GM12864 (cell line): ENCODE measurements at regions not wholly inside any gene's neighbourhood (a gene's known extent, or its start where the extent isn't known, plus 50 kb on each side); places are given as distances from the start of the nearest gene placed in this dataset.

Source experiments
- DNase-seq: peaks from one replicate; pipeline ENCODE4 v3.0.0-alpha.2; 2011; ENCODE audit warnings: low read depth
- H3K4me3 ChIP-seq: 2 replicates; pipeline ENCODE4 v1.5.1; 2011; ENCODE audit warnings: mild to moderate bottlenecking, low read depth, low read length, control low read depth
- TF ChIP-seq, protein P1 (sequence below): IDR thresholded peaks from 2 replicates; pipeline ENCODE4 v1.5.1; 2011; ENCODE audit warnings: low read depth, mild to moderate bottlenecking, moderate library complexity, low read length, control low read depth, inconsistent platforms; ENCODE audit errors: missing control alignments

DNA sequence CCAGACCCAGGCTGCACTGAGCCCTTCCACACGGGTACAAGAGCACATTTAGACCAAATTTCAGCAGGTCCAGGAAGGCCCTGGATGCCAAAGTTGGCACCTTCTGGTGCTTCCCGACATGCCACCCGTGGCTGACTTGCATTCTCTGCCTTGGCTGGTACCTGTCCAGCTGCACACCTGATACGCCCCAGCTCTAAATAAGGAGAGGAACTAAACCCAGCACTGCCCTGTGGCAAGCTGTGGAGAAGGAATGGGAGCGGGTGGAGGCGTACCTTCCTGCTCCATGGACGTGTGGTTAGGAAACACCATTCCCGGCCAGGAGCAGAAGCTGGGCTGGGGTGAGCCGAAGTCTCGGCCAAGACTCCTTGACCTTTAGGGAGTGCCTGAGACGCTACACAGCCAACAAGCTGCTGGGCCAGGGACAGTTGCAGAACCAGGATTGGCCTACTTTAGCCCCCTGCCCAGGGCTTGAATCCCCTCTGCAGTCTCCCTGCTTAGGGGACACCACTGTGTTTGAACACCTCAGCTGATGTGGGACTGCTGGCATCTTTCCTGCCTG, 86.5 kb upstream of the TAF1B start:
- H3K4me3 ChIP-seq = no peak overlapping the region
- TF ChIP-seq, protein P1, sequence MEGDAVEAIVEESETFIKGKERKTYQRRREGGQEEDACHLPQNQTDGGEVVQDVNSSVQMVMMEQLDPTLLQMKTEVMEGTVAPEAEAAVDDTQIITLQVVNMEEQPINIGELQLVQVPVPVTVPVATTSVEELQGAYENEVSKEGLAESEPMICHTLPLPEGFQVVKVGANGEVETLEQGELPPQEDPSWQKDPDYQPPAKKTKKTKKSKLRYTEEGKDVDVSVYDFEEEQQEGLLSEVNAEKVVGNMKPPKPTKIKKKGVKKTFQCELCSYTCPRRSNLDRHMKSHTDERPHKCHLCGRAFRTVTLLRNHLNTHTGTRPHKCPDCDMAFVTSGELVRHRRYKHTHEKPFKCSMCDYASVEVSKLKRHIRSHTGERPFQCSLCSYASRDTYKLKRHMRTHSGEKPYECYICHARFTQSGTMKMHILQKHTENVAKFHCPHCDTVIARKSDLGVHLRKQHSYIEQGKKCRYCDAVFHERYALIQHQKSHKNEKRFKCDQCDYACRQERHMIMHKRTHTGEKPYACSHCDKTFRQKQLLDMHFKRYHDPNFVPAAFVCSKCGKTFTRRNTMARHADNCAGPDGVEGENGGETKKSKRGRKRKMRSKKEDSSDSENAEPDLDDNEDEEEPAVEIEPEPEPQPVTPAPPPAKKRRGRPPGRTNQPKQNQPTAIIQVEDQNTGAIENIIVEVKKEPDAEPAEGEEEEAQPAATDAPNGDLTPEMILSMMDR = no peak
- no peak for DNase-seq

DNA sequence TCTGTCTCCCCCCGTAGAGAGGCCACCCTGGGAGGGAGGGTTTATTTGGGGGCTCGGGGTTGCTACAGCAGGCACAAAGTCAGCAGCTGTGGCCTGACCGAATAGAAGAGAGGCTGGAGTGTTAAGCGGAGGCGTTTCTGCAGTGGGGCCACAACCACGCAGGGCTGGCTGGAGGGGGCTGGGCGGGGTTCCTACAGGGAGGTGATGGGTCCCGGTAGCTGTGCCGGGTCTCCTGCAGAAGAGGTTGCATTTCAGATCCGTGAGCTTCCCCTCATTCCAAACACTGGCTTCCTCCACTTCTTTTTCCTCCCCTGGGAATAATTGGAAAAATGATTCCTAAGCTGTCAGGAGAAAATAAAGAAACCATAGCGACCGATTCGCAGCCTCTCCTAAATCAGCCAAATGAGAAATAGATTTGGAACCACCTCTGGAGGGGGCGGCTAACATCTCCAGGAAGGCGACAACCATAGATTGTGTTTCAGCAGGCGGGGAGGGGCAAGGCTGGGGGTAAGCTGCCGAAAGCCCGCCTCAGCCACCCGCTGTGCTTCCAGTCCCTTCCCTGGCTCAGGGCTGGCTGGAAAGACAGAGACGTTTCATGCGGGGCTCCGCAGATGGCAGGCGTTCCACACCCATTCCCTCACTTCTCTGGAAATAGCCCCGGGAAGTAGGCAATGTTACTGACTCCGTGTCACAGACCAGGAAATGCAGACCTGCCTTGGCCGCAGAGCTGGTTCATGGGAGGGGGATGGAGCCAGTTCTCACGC, 85.6 kb upstream of the TAF1B start:
- DNase-seq = no peak
- H3K4me3 ChIP-seq = no peak overlapping the region
- TF ChIP-seq, protein P1 = no peak

DNA sequence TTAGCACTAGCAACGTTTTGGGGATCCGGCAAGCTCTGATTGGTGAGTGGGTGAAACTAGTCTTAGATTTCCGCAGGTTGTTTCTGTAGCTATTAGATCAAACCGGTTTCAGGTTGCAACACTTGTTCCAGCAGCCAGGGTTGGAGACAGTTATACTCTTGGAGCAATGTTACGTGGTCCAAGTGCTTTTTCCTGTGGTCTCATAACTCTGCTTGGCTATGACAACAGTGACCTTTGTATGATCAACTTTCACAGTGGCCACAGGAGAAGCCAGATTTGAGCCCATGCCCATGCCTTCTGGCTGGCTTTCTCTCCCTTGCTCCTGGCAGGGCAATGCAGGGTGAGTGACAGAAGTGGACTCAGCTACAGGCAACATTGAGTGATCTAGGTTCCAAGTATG, 84.5 kb upstream of the TAF1B start:
- DNase-seq = no peak
- TF ChIP-seq, protein P1 = no peak
- H3K4me3 ChIP-seq = no peak overlapping the region

DNA sequence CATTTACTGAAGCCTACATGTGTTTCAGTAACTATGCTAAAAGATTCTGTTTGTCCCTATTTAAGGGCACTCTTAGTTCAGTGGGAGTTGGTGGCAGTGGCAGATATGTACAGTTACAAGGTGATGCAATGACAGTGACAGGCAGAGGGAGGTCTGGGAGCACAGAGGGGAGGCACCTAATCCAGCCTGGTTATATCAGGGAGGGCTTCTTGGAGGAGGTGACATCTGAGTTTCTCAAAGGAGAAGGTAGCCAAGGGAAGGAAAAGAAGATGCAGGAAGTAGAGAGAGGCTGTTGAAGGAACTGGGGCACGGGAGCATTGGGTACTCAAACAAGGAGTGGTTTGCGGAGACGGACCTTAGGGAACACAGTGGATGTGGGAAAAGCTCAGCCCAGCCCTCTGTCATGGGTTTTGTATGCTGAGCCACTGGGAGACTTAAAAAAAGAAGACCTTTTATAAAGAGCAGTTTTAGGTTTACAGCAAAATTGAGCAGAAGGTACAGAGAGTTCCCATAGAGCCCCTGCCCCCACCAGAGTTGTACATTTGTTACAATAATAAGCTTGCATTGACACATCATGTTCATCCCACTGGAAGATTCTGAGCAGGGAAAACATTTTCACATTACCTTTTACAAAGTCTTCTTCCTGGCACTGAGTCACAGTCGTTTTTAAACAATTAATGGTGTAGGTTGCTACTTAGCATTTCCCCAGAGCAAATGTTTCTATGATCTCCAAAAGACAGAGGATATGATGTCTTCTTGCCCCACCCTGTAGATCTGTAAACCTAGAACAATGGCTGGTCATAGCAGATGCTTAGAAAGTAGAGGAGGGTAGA, 83.0 kb upstream of the TAF1B start:
- no peak overlapping the region for H3K4me3 ChIP-seq
- TF ChIP-seq, protein P1 = no peak
- DNase-seq = no peak

DNA sequence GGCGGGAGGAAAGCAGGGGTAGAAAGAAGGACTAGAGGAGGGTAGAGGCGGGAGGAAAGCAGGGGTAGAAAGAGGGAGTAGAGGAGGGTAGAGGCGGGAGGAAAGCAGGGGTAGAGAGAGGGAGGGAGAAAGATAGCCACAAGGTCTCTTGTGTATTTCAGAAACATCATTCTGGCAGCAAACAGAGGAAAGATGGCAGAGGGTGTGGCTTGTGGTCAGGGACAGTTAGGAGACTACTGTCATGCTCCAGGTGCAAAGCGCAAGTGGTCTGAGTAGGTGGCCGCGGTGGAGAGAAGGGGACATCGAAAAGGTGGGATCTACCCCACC, 82.4 kb upstream of the TAF1B start:
- TF ChIP-seq, protein P1 = no peak
- no peak for DNase-seq
- no peak overlapping the region for H3K4me3 ChIP-seq

DNA sequence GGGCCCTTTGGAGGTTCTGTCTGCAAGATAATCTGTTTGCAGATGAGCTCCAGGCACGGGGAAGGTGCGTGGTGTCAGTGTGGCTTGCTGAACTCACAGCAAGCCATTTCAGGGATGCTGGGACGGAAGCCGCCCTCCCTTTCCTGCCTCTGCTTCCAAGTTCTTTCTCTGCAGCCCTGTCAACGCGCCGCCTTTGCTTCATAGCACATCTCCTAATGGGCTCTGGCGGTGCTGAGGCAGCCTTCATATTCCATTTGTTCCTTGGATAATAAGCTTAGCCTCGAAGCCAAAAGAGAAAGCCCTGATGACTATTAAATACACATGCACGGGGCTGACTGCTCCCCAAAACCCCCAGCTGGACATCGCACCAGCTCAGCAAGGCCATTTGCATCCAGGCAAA, 81.7 kb upstream of the TAF1B start:
- TF ChIP-seq, protein P1 = no peak
- H3K4me3 ChIP-seq = no peak overlapping the region
- DNase-seq = no peak

DNA sequence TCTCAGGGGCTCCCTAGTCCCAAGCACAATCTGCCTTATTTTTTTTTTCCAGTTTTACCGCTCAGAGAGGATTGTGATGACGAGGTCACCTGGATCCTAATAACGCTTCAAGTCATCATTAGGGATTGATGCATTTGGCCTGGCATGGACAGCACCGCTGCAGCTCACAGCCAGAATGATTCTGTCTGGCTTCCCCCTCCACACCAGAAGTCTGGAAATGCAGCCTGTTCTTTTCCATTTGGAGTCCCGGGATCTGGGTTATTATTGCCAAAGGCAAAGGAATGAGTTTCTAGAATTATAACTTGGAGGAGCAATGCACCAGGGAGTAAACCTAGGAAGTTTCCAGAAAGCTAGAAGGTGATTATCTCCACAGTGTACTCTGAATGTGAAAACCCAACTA, 81.1 kb upstream of the TAF1B start:
- DNase-seq = no peak
- no peak overlapping the region for H3K4me3 ChIP-seq
- TF ChIP-seq, protein P1 = no peak
